CD4-positive, alpha-beta memory T cell (primary cell): ENCODE measurements at regions not wholly inside any gene's neighbourhood (a gene's known extent, or its start where the extent isn't known, plus 50 kb on each side); places are given as distances from the start of the nearest gene placed in this dataset.
A peak's percentile ranks its signal among the peaks of the same experiment; 100 is the strongest.

Source experiments
- CTCF ChIA-PET: fragments of 350-600 bp; sonication (Branson Sonifier 250); formaldehyde crosslinking; loops from one replicate; lab custom pipeline; 2021; ENCODE audit warnings: inconsistent platforms; ENCODE audit not compliant: partially characterized antibody; lab: Charles Lee
- POLR2A ChIA-PET: fragments of 350-600 bp; sonication (Branson Sonifier 250); formaldehyde crosslinking; loops from one replicate; lab custom pipeline; 2021; ENCODE audit not compliant: partially characterized antibody; lab: Charles Lee
- DNase-seq, 5 donors: peaks; one replicate each; pipeline versions ENCODE4 v3.0.0 to v3.0.0-alpha.2; 2020 to 2022; ENCODE audit warnings: mixed read lengths in 1 of 5
- H3K27ac ChIP-seq: one replicate; pipeline ENCODE4 v1.7.0; 2013; ENCODE audit warnings: low read depth, low read length
- H3K27me3 ChIP-seq: 2 replicates; pipeline ENCODE4 v1.7.0; 2013; ENCODE audit warnings: mild to moderate bottlenecking, low read length, moderate library complexity; ENCODE audit not compliant: insufficient read depth
- H3K36me3 ChIP-seq: 2 replicates; pipeline ENCODE4 v1.7.0; 2013; ENCODE audit warnings: mild to moderate bottlenecking, low read length, moderate library complexity; ENCODE audit not compliant: insufficient read depth
- H3K4me1 ChIP-seq: 2 replicates; pipeline ENCODE4 v1.7.0; 2013; ENCODE audit warnings: mild to moderate bottlenecking, low read length, moderate library complexity; ENCODE audit not compliant: insufficient read depth
- H3K4me3 ChIP-seq, 2 donors: one replicate each; pipeline ENCODE4 v1.7.0; 2013; ENCODE audit warnings: low read length in 2 of 2, mild to moderate bottlenecking in 1 of 2
- H3K9me3 ChIP-seq, 2 donors: one replicate each; pipeline ENCODE4 v1.7.0; 2013; ENCODE audit warnings: low read length in 2 of 2, control low read depth in 1 of 2; ENCODE audit not compliant: control insufficient read depth in 1 of 2
- H3K27ac Mint-ChIP-seq, 7 donors: one replicate each; pipeline ENCODE4 v1.8.0; 2020 to 2021; ENCODE audit warnings: mixed read lengths in 7 of 7, mild to moderate bottlenecking in 6 of 7, inconsistent platforms in 3 of 7, moderate library complexity in 3 of 7
- H3K27me3 Mint-ChIP-seq, 2 donors: one replicate each; pipeline ENCODE4 v1.8.0; 2020 to 2021; ENCODE audit warnings: mixed read lengths in 2 of 2
- H3K36me3 Mint-ChIP-seq, 2 donors: one replicate each; pipeline ENCODE4 v1.8.0; 2020 to 2021; ENCODE audit warnings: mixed read lengths in 2 of 2, inconsistent platforms in 1 of 2, mild to moderate bottlenecking in 1 of 2
- H3K4me1 Mint-ChIP-seq, 4 donors: one replicate each; pipeline ENCODE4 v1.8.0; 2020 to 2021; ENCODE audit warnings: mixed read lengths in 4 of 4, mild to moderate bottlenecking in 1 of 4
- H3K4me3 Mint-ChIP-seq, 8 donors: one replicate each; pipeline ENCODE4 v1.8.0; 2020 to 2021; ENCODE audit warnings: mixed read lengths in 8 of 8, mild to moderate bottlenecking in 7 of 8, moderate library complexity in 6 of 8, inconsistent platforms in 3 of 8
- H3K9me3 Mint-ChIP-seq, 8 donors: one replicate each; pipeline ENCODE4 v1.8.0; 2020 to 2021; ENCODE audit warnings: mixed read lengths in 8 of 8, mild to moderate bottlenecking in 5 of 8, inconsistent platforms in 3 of 8, moderate library complexity in 1 of 8
- intact Hi-C: fragments of 100-400 bp; cut with micrococcal nuclease; formaldehyde crosslinking; loops from one replicate; pipeline ENCODE4 v1.15.1; 2023

DNA sequence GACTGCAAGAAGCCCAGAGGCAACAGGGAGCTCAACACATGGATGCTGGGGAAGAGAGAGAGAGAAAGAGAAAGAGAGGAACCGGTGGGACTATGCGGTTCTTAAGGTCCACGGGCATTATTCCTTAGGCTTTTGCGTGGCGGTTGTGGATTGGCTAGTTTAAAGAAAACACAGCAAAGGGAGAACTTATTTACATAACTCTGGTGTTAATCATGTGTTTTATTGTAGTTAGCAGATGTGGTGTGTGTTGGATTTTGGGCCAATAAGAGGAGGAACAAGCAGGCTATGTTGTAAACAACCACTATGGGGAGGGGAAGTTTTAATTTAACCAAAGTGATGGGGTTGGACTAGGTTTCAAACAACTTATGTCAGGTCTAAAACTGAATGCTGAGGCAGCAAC is 275.3 kb upstream of the KLF12 start:
- Histone ChIP-seq H3K36me3 (no peaks in the 10 kb centered on the region), H3K9me3 (no peaks in the 10 kb centered on the region), H3K27ac (no peak overlapping the region), H3K27me3 (no peaks in the 10 kb centered on the region), H3K4me3 (no peak overlapping the region), H3K4me1 (no peaks in the 10 kb centered on the region)
- CTCF ChIA-PET: interaction anchor here (1.4 kb wide), 1 partner anchor 105 kb away, joined by 4 read pairs; no protein-coding TSS in a partner anchor
- peaks cover 0 to 12% (median 3%) of the 10 kb centered on the region in 8 donors for H3K9me3 Mint-ChIP-seq
- intact Hi-C loops: no loop called here
- no peaks in the 10 kb centered on the region for H3K27me3 Mint-ChIP-seq
- H3K4me3 Mint-ChIP-seq: no peak overlapping the region
- H3K36me3 Mint-ChIP-seq: peaks cover 26 to 34% of the 10 kb centered on the region in 2 donors
- peaks cover 0 to 4% (median under 1%) of the 10 kb centered on the region in 4 donors for H3K4me1 Mint-ChIP-seq
- POLR2A ChIA-PET: no interaction called here
- peak overlapping the region in 1 of 7 donors; percentile 10 for H3K27ac Mint-ChIP-seq
- DNase-seq: no peak

DNA sequence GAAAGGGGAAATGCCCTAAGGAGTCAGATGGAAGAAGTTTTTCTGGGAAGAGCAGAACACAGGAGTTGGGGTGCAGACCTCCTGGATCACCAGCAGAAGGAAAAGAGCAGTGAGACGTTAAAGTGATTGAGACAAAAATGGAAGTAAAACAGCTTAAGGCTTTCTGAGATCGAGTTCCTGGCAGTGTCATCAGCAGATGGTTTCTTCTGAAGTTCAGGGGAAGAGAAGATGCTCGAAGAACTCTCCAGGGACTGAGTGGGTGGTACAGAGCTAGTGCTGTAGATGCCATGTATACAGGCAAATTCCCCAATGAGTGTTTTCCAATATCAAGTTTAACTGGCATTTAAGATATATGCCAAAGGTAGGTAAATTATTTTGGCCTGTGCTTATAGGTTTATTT is 272.2 kb upstream of the KLF12 start:
- DNase-seq: no peak
- Mint-ChIP-seq H3K4me1 (peaks cover 0 to 4% (median 2%) of the 10 kb centered on the region in 4 donors), H3K36me3 (peaks cover 34 to 42% of the 10 kb centered on the region in 2 donors), H3K4me3 (no peak overlapping the region), H3K27me3 (no peaks in the 10 kb centered on the region), H3K27ac (no peak overlapping the region), H3K9me3 (peaks cover 0 to 17% (median 6%) of the 10 kb centered on the region in 8 donors)
- intact Hi-C loops: no loop called here
- no peak overlapping the region for H3K27ac ChIP-seq
- ChIA-PET POLR2A (interaction anchor here (0.6 kb wide), 1 partner anchor 320 kb away, joined by 3 read pairs; no protein-coding TSS in a partner anchor), CTCF (no interaction called here)
- H3K27me3 ChIP-seq: no peaks in the 10 kb centered on the region
- no peaks in the 10 kb centered on the region for H3K36me3 ChIP-seq
- no peaks in the 10 kb centered on the region for H3K4me1 ChIP-seq
- no peak overlapping the region for H3K4me3 ChIP-seq
- no peaks in the 10 kb centered on the region for H3K9me3 ChIP-seq

DNA sequence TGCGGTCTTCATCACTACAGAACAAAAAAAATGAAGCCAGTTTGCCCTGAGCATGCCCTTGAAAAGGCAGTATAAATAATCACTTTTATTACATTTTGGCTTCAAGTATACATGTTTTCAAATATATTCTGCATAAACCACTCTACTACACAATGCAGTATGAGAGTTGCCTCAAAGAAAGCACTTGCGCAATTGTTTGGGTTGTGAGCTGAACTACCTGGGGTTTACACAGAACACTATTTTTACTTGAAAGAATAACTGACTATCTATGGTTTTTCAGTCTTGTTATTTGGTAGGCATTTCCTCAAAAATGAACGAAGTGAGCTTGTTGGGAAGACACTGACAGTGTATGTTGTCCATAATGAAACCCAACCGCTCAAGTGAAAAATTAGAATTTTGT is 264.4 kb upstream of the KLF12 start:
- Histone ChIP-seq H3K4me3 (no peak overlapping the region), H3K9me3 (no peaks in the 10 kb centered on the region), H3K36me3 (no peaks in the 10 kb centered on the region), H3K27ac (no peak overlapping the region), H3K27me3 (no peaks in the 10 kb centered on the region), H3K4me1 (no peaks in the 10 kb centered on the region)
- Mint-ChIP-seq H3K9me3 (peaks cover 0 to 14% (median 6%) of the 10 kb centered on the region in 8 donors), H3K4me1 (no peaks in the 10 kb centered on the region), H3K27ac (no peak overlapping the region), H3K27me3 (no peaks in the 10 kb centered on the region), H3K36me3 (peaks cover 14 to 43% of the 10 kb centered on the region in 2 donors), H3K4me3 (no peak overlapping the region)
- intact Hi-C loops: no loop called here
- POLR2A ChIA-PET: no interaction called here
- CTCF ChIA-PET: no interaction called here
- no peak for DNase-seq

DNA sequence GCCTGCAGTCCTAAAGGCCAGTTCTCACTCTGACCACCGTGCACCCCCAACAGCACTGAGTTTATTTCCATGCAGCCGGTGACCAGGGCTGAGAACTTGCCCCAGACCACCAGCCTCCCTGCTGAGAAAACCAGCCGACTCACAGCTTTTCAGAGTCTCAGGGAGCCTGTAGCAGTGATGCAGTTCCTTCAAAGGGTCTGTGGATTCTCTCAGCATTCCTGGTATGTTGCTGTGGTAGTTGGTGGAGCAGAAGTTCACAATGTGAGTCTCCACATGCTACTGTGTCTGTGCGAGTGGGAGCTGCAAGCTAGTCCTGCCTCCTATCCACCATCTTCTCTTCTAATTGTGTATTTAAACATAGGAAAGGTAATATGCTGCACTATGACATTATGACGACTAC is 254.9 kb upstream of the KLF12 start:
- H3K36me3 ChIP-seq: no peaks in the 10 kb centered on the region
- Mint-ChIP-seq H3K27me3 (peaks cover 0 to 4% of the 10 kb centered on the region in 2 donors), H3K4me1 (no peaks in the 10 kb centered on the region), H3K27ac (no peak overlapping the region), H3K36me3 (peaks cover 44 to 62% of the 10 kb centered on the region in 2 donors), H3K4me3 (no peak overlapping the region), H3K9me3 (peaks cover 6 to 45% (median 23%) of the 10 kb centered on the region in 8 donors)
- H3K27me3 ChIP-seq: no peaks in the 10 kb centered on the region
- CTCF ChIA-PET: no interaction called here
- DNase-seq: no peak
- H3K4me1 ChIP-seq: no peaks in the 10 kb centered on the region
- no peak overlapping the region for H3K27ac ChIP-seq
- intact Hi-C loops: no loop called here
- no peak overlapping the region for H3K4me3 ChIP-seq
- POLR2A ChIA-PET: no interaction called here
- H3K9me3 ChIP-seq: no peaks in the 10 kb centered on the region

DNA sequence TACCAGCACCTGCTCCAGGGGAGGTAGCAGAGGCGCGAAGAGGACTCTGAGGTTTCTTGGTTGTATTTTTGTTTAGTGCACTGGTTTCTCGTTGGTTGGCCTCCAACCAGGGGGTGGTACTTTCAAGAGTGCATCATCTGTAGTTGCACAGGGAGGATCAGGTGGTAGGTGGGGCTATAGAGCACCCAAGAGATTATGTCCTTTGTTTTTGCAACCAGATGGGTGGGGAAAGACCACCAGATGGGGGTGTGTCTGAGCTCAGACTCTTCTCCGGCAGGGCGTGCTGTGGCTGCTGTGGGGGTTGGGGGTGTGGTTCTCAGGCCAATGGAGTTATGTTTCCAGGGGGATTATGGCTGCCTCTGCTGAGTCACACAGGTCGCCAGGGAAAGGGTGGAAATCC is 254.4 kb upstream of the KLF12 start:
- H3K9me3 Mint-ChIP-seq: peaks cover 6 to 49% (median 25%) of the 10 kb centered on the region in 8 donors
- POLR2A ChIA-PET: no interaction called here

DNA sequence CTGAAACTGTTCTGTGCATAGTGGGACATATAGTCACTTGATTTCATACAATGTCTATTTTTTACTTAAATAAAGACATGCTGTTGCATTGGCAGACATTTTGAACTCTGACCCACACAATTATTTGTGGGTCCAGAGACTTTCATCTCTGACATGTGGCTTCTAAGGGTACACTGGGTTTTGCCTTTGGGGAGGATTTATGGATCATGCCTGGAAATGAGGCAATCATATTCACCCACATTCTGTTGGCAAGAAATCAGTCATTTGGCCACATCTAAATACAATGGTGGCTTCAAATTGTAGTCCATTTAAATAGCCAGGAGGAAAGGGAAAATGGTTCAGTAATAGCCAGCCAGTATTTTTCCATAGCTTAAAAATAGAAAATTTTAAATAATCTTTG is 238.3 kb upstream of the KLF12 start:
- Mint-ChIP-seq H3K27me3 (no peaks in the 10 kb centered on the region), H3K9me3 (no peaks in the 10 kb centered on the region), H3K4me3 (no peak overlapping the region), H3K36me3 (peaks cover 12 to 20% of the 10 kb centered on the region in 2 donors), H3K27ac (no peak overlapping the region), H3K4me1 (peaks cover 0 to 7% (median 1%) of the 10 kb centered on the region in 4 donors)
- no peaks in the 10 kb centered on the region for H3K36me3 ChIP-seq
- ChIA-PET CTCF (no interaction called here), POLR2A (interaction anchor here (0.6 kb wide), 1 partner anchor 396 kb away, joined by 4 read pairs; no protein-coding TSS in a partner anchor)
- DNase-seq: no peak
- no peak overlapping the region for H3K4me3 ChIP-seq
- H3K9me3 ChIP-seq: no peaks in the 10 kb centered on the region
- no peaks in the 10 kb centered on the region for H3K27me3 ChIP-seq
- H3K4me1 ChIP-seq: no peaks in the 10 kb centered on the region
- H3K27ac ChIP-seq: no peak overlapping the region
- intact Hi-C loops: no loop called here

More for the DNA sequence above, 254.4 kb upstream of the KLF12 start:
- H3K9me3 ChIP-seq: no peaks in the 10 kb centered on the region
- H3K4me3 ChIP-seq: no peak overlapping the region
- no peaks in the 10 kb centered on the region for H3K4me1 ChIP-seq
- H3K27ac Mint-ChIP-seq: no peak overlapping the region
- peaks cover 48 to 67% of the 10 kb centered on the region in 2 donors for H3K36me3 Mint-ChIP-seq
- no peaks in the 10 kb centered on the region for H3K27me3 ChIP-seq
- CTCF ChIA-PET: no interaction called here
- H3K27me3 Mint-ChIP-seq: peaks cover 0 to 4% of the 10 kb centered on the region in 2 donors
- H3K27ac ChIP-seq: no peak overlapping the region
- no peak for DNase-seq
- no peak overlapping the region for H3K4me3 Mint-ChIP-seq
- H3K36me3 ChIP-seq: no peaks in the 10 kb centered on the region
- intact Hi-C loops: no loop called here
- no peaks in the 10 kb centered on the region for H3K4me1 Mint-ChIP-seq

DNA sequence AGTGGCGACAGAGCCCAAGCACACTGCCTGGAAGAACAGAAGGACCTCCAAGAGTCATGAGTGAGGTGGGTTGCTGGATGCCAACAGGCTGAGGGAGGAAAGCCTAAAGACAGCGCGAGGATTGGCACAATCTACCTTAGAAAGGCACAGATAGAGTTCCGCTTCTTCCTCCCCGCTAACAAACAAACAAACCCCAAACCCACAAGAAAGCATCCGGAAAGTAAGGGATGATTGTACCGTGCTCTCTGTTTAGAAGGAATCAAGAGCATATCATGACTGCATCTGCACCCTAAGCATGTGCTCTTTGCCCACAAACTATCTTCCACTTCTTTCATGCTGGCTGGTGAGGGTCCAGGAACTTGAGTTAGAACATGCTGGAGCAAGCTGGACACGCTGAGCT is 233.0 kb upstream of the KLF12 start:
- Mint-ChIP-seq H3K36me3 (peaks cover 22 to 37% of the 10 kb centered on the region in 2 donors), H3K4me3 (peak overlapping the region in 2 of 8 donors; percentile 5 to 9), H3K27ac (no peak overlapping the region), H3K4me1 (peaks cover 5 to 14% (median 6%) of the 10 kb centered on the region in 4 donors), H3K27me3 (no peaks in the 10 kb centered on the region), H3K9me3 (peaks cover 0 to under 1% (median 0%) of the 10 kb centered on the region in 8 donors)
- no peaks in the 10 kb centered on the region for H3K9me3 ChIP-seq
- intact Hi-C loops: no loop called here
- no peak overlapping the region for H3K4me3 ChIP-seq
- H3K36me3 ChIP-seq: no peaks in the 10 kb centered on the region
- ChIA-PET CTCF (no interaction called here), POLR2A (no interaction called here)
- H3K27me3 ChIP-seq: no peaks in the 10 kb centered on the region
- peak in 4 of 5 donors; percentile 5 to 31 (median 12) for DNase-seq
- H3K27ac ChIP-seq: no peak overlapping the region
- H3K4me1 ChIP-seq: no peaks in the 10 kb centered on the region
